HG02588 (cell line): ENCODE measurements at regions not wholly inside any gene's neighbourhood (a gene's known extent, or its start where the extent isn't known, plus 50 kb on each side); places are given as distances from the start of the nearest gene placed in this dataset.
"Not testable (repeated sequence)": the region's sequence is repeated elsewhere in the genome, so short reads cannot be mapped to it uniquely, and the experiment has no call there.

Source experiments
- ATAC-seq: cut with Tn5 transposase; IDR thresholded peaks from one replicate; pipeline ENCODE4 v1.9.1; 2021; ENCODE audit warnings: mild to moderate bottlenecking, moderate library complexity; ENCODE audit not compliant: unreplicated experiment

- no peak for ATAC-seq
Observed at GRCh38 chrX:42017971-42018370, 94.6 kb upstream of the CASK start.

- no peak for ATAC-seq
Observed at GRCh38 chrX:42000836-42001235, 77.5 kb upstream of the CASK start.

- no peak for ATAC-seq
Observed at GRCh38 chrX:41984628-41985027, 61.3 kb upstream of the CASK start.

GRCh38 chrX:41982953-41983352 lies 59.6 kb upstream of the CASK start:
- no peak for ATAC-seq

- ATAC-seq = no peak
Observed at GRCh38 chrX:41981481-41982013, 58.2 kb upstream of the CASK start.

GRCh38 chrX:41974677-41975076 lies 51.3 kb upstream of the CASK start:
- ATAC-seq = not testable (repeated sequence)

- no peak for ATAC-seq
Observed at GRCh38 chrX:41973208-41973607, 49.9 kb upstream of the CASK start.
